ENCODE measurements at regions not wholly inside any gene's neighbourhood (a gene's known extent, or its start where the extent isn't known, plus 50 kb on each side); places are given as distances from the start of the nearest gene placed in this dataset.
A peak's percentile ranks its signal among the peaks of the same experiment; 100 is the strongest.

DNA sequence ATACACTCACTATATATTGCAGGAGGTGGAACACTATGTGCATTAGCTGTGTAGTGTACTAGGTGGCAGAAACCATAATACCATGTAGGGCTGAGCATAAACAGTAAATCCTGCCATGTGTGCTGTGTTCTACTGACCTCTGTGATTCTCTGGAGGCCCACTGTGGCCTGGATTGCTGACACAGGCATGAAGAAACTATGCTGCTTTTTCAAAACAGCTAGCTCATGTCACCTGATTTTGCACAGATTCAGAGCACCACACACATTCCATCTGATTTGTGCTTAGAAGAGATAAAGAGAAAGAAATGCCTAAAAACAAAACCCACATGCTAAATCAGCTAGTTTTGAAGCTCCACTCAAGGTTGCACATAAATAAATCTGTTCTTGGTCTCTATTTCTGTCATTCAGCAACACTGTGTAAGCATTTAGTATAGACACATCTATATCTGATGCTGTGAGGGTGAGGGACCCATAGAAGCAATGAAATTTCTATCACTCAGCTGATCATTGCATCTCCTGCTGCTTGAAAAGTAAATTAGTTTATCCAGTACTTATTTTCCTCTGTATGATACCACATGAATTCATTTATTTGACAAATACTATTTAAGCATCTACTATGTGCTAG lies 1007.7 kb upstream of the SEMA6D start:
- no peak overlapping the region for H3K4me3 ChIP-seq
- ATAC-seq: no peak
- H3K27me3 ChIP-seq: no peaks in the 10 kb centered on the region
- intact Hi-C loops (cut with DNase I): no loop called here
- peak in 1 of 4 donors; percentile 5 for DNase-seq
- no peaks in the 10 kb centered on the region for H3K9me3 ChIP-seq
- H3K36me3 ChIP-seq (replicated peaks in 1 of 2; ENCODE audit: insufficient read depth in 1 of 2, low read depth in 2 of 2): no peaks in the 10 kb centered on the region
- no peak overlapping the region for H3K27ac ChIP-seq
- no peaks in the 10 kb centered on the region for H3K4me1 ChIP-seq
- TF ChIP-seq POLR2A (IDR thresholded peaks at IDR 0.05): no peak
- TF ChIP-seq, protein P1, sequence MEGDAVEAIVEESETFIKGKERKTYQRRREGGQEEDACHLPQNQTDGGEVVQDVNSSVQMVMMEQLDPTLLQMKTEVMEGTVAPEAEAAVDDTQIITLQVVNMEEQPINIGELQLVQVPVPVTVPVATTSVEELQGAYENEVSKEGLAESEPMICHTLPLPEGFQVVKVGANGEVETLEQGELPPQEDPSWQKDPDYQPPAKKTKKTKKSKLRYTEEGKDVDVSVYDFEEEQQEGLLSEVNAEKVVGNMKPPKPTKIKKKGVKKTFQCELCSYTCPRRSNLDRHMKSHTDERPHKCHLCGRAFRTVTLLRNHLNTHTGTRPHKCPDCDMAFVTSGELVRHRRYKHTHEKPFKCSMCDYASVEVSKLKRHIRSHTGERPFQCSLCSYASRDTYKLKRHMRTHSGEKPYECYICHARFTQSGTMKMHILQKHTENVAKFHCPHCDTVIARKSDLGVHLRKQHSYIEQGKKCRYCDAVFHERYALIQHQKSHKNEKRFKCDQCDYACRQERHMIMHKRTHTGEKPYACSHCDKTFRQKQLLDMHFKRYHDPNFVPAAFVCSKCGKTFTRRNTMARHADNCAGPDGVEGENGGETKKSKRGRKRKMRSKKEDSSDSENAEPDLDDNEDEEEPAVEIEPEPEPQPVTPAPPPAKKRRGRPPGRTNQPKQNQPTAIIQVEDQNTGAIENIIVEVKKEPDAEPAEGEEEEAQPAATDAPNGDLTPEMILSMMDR (IDR thresholded peaks at IDR 0.05): no peak

DNA sequence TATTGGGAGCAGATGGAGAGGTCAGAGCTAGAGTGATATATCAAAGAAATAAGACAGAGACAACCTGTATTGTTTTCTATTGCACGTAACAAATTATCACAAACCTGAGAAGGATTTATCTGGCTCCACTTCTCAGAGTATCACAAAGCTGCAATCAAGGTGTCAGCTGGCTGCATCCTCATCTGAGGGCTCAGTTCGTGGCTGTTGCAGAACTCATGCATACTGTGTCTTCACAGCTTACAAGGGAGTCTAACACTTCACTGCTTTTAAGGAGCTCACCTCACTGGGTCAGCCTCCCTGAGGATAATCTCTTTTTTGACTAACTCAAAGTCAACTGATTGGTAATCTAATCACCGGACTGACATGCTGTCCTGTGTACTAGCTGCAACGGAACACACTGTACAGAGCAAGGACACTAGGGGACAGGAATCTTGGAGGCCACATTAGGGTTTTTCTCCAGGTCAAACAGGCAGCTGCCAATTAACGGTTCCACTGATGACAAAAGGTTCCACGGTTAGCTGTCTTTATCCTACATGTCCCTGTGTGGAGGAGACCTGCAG lies 1006.8 kb upstream of the SEMA6D start:
- H3K36me3 ChIP-seq (replicated peaks in 1 of 2; ENCODE audit: insufficient read depth in 1 of 2, low read depth in 2 of 2): no peaks in the 10 kb centered on the region
- intact Hi-C loops (cut with DNase I): no loop called here
- no peak for ATAC-seq
- H3K27ac ChIP-seq: no peak overlapping the region
- no peaks in the 10 kb centered on the region for H3K27me3 ChIP-seq
- 55 to 63% methylated on average over 6 of the region's 6 CpGs for WGBS, 2 donors
- no peaks in the 10 kb centered on the region for H3K9me3 ChIP-seq
- TF ChIP-seq, protein P1 (IDR thresholded peaks at IDR 0.05): no peak
- TF ChIP-seq POLR2A (IDR thresholded peaks at IDR 0.05): no peak
- DNase-seq: no peak
- no peak overlapping the region for H3K4me3 ChIP-seq
- H3K4me1 ChIP-seq: no peaks in the 10 kb centered on the region

DNA sequence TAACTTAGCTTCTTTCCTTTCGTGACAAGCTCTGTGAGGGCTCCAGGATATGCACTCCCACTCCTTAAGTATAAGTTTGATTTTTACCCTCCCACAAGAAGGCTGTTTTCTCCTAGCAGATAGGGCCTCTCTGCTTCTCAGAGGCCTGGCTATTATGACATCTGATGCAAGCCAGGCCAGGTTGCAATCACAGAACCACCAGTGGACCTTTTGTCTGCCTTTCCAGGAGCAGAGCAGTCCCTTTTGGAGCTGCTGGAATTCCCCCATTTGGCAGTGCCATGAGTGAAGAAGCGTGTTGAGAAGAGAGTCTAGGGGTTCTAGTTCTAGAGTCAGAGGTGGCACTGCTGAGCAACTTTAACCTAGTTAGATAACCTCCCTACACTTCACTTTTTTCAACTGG lies 1004.3 kb upstream of the SEMA6D start:
- Histone ChIP-seq H3K4me3 (no peak overlapping the region), H3K27ac (no peak overlapping the region), H3K27me3 (no peaks in the 10 kb centered on the region), H3K9me3 (no peaks in the 10 kb centered on the region), H3K4me1 (no peaks in the 10 kb centered on the region), H3K36me3 (replicated peaks in 1 of 2; ENCODE audit: insufficient read depth in 1 of 2, low read depth in 2 of 2) (no peaks in the 10 kb centered on the region)
- intact Hi-C loops (cut with DNase I): no loop called here
- no peak for TF ChIP-seq POLR2A (IDR thresholded peaks at IDR 0.05)
- TF ChIP-seq, protein P1 (IDR thresholded peaks at IDR 0.05): no peak
- WGBS, 2 donors: 68 to 79% methylated on average over 2 of the region's 2 CpGs
- DNase-seq: no peak
- no peak for ATAC-seq

DNA sequence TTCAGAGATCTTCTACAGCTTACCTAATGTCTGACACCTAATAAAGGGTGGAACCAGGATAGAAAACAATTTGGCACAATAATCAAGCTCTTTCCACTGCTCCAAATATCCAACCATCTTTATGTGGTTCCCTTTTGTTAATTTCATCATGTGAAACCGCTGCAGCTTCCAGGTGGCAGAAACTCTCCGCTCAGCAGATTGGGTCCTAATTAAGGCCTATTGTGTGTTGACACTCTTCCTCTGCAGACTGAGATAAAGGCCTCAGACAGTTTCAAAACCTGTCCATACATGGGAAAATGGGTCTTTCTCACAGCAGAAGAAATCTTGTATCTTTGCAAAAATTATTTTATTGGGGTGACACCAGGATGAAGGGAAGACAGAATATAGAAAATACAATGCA lies 1002.4 kb upstream of the SEMA6D start:
- no peak overlapping the region for H3K4me3 ChIP-seq
- no peaks in the 10 kb centered on the region for H3K9me3 ChIP-seq
- H3K27ac ChIP-seq: no peak overlapping the region
- ATAC-seq: no peak
- DNase-seq: no peak
- no peaks in the 10 kb centered on the region for H3K27me3 ChIP-seq
- no peaks in the 10 kb centered on the region for H3K36me3 ChIP-seq (replicated peaks in 1 of 2; ENCODE audit: insufficient read depth in 1 of 2, low read depth in 2 of 2)
- TF ChIP-seq POLR2A (IDR thresholded peaks at IDR 0.05): no peak
- TF ChIP-seq, protein P1 (IDR thresholded peaks at IDR 0.05): no peak
- 49 to 56% methylated on average over 2 of the region's 2 CpGs for WGBS, 2 donors
- intact Hi-C loops (cut with DNase I): no loop called here
- H3K4me1 ChIP-seq: no peaks in the 10 kb centered on the region

DNA sequence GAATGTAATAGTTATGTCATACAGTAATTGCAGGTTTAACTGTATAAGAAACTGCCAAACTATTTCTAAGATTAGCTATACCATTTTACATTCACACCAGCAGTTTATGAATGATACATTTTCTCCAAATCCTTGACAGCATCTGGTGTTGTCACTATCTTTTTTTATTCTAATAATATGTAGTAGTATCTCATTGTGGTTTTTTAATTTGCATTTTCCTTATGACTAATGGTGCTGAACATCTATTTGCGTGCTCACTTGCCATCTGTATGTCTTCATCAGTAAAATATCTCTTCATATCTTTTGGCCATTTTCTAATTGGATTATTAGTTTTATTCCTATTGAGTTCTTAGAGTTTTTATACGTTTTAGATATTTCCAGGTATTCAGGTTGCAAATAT lies 994.0 kb upstream of the SEMA6D start:
- DNase-seq (no peak), ATAC-seq (no peak)
- no peaks in the 10 kb centered on the region for H3K27me3 ChIP-seq
- TF ChIP-seq POLR2A (IDR thresholded peaks at IDR 0.05): no peak
- TF ChIP-seq, protein P1 (IDR thresholded peaks at IDR 0.05): no peak
- no peak overlapping the region for H3K4me3 ChIP-seq
- peaks cover 0 to 2% (median 0%) of the 10 kb centered on the region in 3 donors for H3K9me3 ChIP-seq
- WGBS, 2 donors: 62 to 70% methylated on average over 2 of the region's 2 CpGs
- no peaks in the 10 kb centered on the region for H3K4me1 ChIP-seq
- H3K27ac ChIP-seq: no peak overlapping the region
- intact Hi-C loops (cut with DNase I): no loop called here
- no peaks in the 10 kb centered on the region for H3K36me3 ChIP-seq (replicated peaks in 1 of 2; ENCODE audit: insufficient read depth in 1 of 2, low read depth in 2 of 2)

All from body of pancreas (tissue), 4 donors.